GM12865 (cell line): ENCODE measurements at regions not wholly inside any gene's neighbourhood (a gene's known extent, or its start where the extent isn't known, plus 50 kb on each side); places are given as distances from the start of the nearest gene placed in this dataset.
"Not testable (repeated sequence)": the region's sequence is repeated elsewhere in the genome, so short reads cannot be mapped to it uniquely, and the experiment has no call there.

Source experiments
- DNase-seq: peaks from one replicate; pipeline ENCODE4 v3.0.0; 2010; ENCODE audit warnings: low read depth
- H3K4me3 ChIP-seq: 2 replicates; pipeline ENCODE4 v1.5.1; 2011; ENCODE audit warnings: mild to moderate bottlenecking, low read depth, low read length, control low read depth
- CTCF ChIP-seq: IDR thresholded peaks from 2 replicates; pipeline ENCODE4 v1.5.1; 2011; ENCODE audit warnings: low read length, control low read depth, low read depth, inconsistent platforms; ENCODE audit not compliant: insufficient read depth; ENCODE audit errors: missing control alignments

GRCh38 chr11:42925916-42926315 lies 385.9 kb upstream of the API5 start:
- H3K4me3 ChIP-seq = no peak overlapping the region
- DNase-seq = no peak
- no peak for TF ChIP-seq CTCF

DNA sequence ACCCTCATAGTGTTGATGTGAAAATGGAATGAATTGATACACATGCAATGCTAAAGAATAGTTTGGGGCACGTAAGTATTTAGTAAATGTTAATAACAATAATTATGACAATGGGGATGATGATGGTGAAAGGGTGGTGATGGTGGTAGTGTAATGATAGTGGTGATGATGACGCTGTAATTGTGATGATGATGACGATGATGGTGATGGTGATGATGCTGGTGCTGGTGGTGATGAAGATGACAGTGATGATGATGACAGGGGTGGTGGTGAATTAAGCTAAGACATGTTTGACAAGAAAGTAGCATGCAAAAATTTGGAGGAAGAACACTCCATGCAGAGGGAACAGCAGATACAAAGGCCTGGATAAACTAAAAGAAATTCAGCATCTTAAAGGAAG lies 364.4 kb upstream of the API5 start:
- no peak for DNase-seq
- no peak for TF ChIP-seq CTCF
- H3K4me3 ChIP-seq = no peak overlapping the region

DNA sequence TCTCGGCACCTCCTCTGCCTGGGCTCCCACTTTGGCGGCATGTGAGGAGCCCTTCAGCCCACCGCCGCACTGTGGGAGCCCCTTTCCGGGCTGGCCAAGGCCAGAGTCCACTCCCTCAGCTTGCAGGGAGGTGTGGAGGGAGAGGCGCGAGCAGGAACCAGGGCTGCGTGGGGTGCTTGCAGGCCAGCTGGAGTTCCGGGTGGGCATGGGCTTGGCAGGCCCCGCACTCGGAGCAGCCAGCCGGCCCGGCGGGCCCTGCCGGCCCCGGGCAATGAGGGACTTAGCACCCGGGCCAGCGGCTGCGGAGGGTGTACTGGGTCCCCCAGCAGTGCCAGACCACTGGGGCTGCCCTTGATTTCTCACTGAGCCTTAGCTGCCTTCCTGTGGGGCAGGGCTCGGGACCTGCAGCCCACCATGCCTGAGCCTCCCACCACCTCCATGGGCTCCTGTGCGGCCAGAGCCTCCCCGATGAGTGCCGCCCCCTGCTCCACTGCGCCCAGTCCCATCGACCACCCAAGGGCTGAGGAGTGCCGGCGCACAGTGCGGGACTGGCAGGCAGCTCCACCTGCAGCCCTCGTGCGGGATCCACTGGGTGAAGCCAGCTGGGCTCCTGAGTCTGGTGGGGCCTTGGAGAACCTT lies 361.9 kb upstream of the API5 start:
- not testable (repeated sequence) for DNase-seq, H3K4me3 ChIP-seq

DNA sequence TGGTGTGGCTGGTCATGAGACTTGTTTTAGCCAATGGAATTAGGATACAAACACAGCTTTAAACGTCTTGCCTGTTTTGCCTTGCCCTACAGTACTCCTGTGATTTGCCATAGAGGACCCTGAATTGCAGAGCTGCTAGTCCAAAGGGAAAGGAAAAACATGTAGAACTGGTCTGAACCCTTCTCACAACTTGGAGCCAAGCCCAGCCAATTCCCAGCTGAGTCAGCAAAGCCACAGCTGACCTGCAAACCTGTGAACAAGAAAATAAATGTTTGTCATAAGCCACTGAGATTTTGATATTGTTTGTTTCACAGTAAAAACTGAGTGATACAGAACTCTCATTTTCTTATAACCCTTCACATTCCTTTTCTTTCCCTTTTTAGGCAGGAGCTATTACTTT lies 360.5 kb upstream of the API5 start:
- no peak for DNase-seq
- TF ChIP-seq CTCF = no peak
- no peak overlapping the region for H3K4me3 ChIP-seq

GRCh38 chr11:42957831-42958230 lies 354.0 kb upstream of the API5 start:
- TF ChIP-seq CTCF = no peak
- H3K4me3 ChIP-seq = no peak overlapping the region
- no peak for DNase-seq

DNA sequence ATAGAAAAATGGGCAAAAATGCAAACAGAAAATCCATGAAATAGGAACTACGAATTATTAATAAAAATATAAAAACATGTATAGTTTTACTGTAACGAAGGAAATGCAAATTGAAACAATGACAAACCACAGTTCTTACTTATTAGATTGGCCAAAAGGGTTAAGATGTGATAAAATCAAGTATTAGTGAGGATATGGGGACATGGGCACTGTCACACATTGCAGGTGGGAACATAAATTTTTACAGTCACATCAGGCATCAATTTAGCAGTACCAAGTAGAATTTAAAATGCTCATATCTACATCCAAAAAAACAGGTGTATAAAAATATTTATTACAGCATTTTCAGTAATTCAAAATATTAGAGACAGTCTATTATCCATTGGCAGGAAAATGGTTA lies 353.2 kb upstream of the API5 start:
- DNase-seq = no peak
- TF ChIP-seq CTCF = no peak

DNA sequence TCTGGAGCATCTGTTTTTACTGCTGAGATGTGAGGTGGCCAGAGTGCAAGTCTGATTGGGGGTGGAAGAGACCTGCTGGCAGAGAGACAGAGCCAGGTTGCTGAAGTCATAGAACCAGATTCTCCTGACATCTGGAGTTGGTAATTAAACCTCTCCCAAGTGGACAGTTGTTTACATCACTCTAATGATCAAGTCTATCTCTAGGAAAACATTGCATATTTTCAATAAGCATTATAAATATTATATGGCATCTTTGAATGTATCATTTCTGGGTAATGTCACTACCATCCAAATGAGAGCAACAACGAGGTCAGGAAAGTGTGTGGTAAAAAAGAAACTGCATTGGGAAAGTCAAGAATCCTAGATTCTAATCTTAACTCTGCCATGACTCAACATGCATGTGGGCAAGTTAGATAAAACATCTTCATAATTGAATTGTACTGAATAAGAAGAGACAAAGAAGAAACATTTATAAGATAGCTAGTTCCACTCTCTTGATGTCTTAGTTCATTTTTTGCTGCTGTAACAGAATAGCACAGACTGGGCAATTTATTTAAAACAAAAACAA lies 351.2 kb upstream of the API5 start:
- DNase-seq = no peak
- no peak overlapping the region for H3K4me3 ChIP-seq
- TF ChIP-seq CTCF = no peak

More for the DNA sequence above, 353.2 kb upstream of the API5 start:
- H3K4me3 ChIP-seq = no peak overlapping the region
